GM23338 (cell line): ENCODE measurements at regions not wholly inside any gene's neighbourhood (a gene's known extent, or its start where the extent isn't known, plus 50 kb on each side); places are given as distances from the start of the nearest gene placed in this dataset.

ENCODE experiments used
- CREB1 ChIP-seq: fragments of 250-450 bp; sonication (Bioruptor Pico); IDR thresholded peaks from 2 replicates; pipeline ENCODE4 v1.5.0; 2020; ENCODE audit warnings: low read depth, mild to moderate bottlenecking, moderate library complexity
- CTCF ChIP-seq, 2 experiments: fragments of 200-600 bp in 1 of 2; sonication (generic) in 1 of 2; conservative IDR thresholded peaks; 2 replicates each; pipeline versions ENCODE4 v1.5.1 to v1.6.1; 2016 to 2017; ENCODE audit warnings: antibody characterized with exemption in 2 of 2, low read depth in 2 of 2, mild to moderate bottlenecking in 2 of 2, moderate library complexity in 1 of 2
- EZH2 ChIP-seq: fragments of 200-600 bp; sonication (generic); IDR thresholded peaks from one replicate; pipeline ENCODE4 v1.8.0; 2017; ENCODE audit warnings: antibody characterized with exemption, mild to moderate bottlenecking, low read depth; ENCODE audit not compliant: unreplicated experiment
- EZH2phosphoT487 ChIP-seq: fragments of 200-600 bp; sonication (generic); IDR thresholded peaks from one replicate; pipeline ENCODE4 v1.8.1; 2018; ENCODE audit warnings: antibody characterized with exemption; ENCODE audit not compliant: unreplicated experiment
- JUNB ChIP-seq: IDR thresholded peaks from one replicate; pipeline ENCODE4 v1.6.1; 2016; ENCODE audit warnings: antibody characterized with exemption; ENCODE audit not compliant: unreplicated experiment
- POLR2AphosphoS5 ChIP-seq: IDR thresholded peaks from 2 replicates; pipeline ENCODE4 v1.6.1; 2016; ENCODE audit warnings: antibody characterized with exemption, low read depth
- REST ChIP-seq: IDR thresholded peaks from one replicate; pipeline ENCODE4 v1.6.1; 2018; ENCODE audit warnings: antibody characterized with exemption; ENCODE audit not compliant: unreplicated experiment
- ZNF114 ChIP-seq: fragments of 250-450 bp; sonication (Bioruptor Pico); IDR thresholded peaks from 2 replicates; pipeline ENCODE4 v1.5.0; 2020; ENCODE audit warnings: mild to moderate bottlenecking, moderate library complexity

DNA sequence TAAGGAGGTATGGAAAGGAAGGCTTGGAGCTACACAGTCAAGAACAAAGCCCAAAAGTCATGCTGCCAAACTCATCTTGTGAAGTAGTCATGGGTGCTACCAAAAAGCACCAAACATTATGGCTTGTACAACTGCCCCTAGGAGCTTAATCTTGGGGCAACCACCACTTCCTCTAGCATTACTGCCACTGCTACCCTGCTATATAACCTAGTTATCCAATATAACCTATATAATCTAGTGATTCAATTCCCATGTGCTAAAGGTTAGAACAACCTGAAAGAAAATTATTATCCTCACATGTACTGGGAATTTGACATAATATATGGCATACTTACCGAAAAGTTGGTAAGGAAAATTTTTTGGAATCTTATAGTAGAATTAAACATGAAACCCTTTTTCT is 102.6 kb upstream of the RBBP8 start:
- no peak for TF ChIP-seq EZH2
- no peak for TF ChIP-seq CTCF (conservative IDR thresholded peaks at IDR 0.05; ENCODE audit: low read depth in 2 of 2)
- TF ChIP-seq POLR2AphosphoS5, result no peak
- TF ChIP-seq CREB1 (CRISPR knock-in tag), result no peak
- no peak for TF ChIP-seq JUNB
- no peak for TF ChIP-seq REST
- no peak for TF ChIP-seq ZNF114 (CRISPR knock-in tag)
- no peak for TF ChIP-seq EZH2phosphoT487
